Stimulated activated CD4-positive, alpha-beta T cell treated with anti-CD3 and anti-CD28 coated beads, Interleukin-1b, Interleukin-23, amount 100 ng/mL, for 4 hours (primary cell): ENCODE measurements at regions not wholly inside any gene's neighbourhood (a gene's known extent, or its start where the extent isn't known, plus 50 kb on each side); places are given as distances from the start of the nearest gene placed in this dataset.
"Not testable (repeated sequence)": the region's sequence is repeated elsewhere in the genome, so short reads cannot be mapped to it uniquely, and the experiment has no call there.

Experiments
- DNase-seq, 2 donors: peaks; one replicate each; pipeline ENCODE4 v3.0.0-alpha.2; 2020; ENCODE audit warnings: low read depth in 2 of 2

- no peak for DNase-seq
Measured at GRCh38 chr13:110811008-110811720, 97.7 kb downstream of the ING1 start.

GRCh38 chr13:110811771-110812120, 98.2 kb downstream of the ING1 start:
- DNase-seq: no peak

GRCh38 chr13:110812121-110812868, 98.8 kb downstream of the ING1 start:
- DNase-seq: no peak

- no peak for DNase-seq
Measured at GRCh38 chr13:110812869-110813645, 99.6 kb downstream of the ING1 start.

- DNase-seq: no peak
Measured at GRCh38 chr13:110813646-110814624, 100.4 kb downstream of the ING1 start.

- DNase-seq: no peak
Measured at GRCh38 chr13:110815471-110816204, 99.2 kb downstream of the ANKRD10 start.

GRCh38 chr13:110816500-110816899, 98.4 kb downstream of the ANKRD10 start:
- DNase-seq: no peak

GRCh38 chr13:110817143-110817542, 97.7 kb downstream of the ANKRD10 start:
- no peak for DNase-seq

GRCh38 chr13:110818747-110819146, 96.1 kb downstream of the ANKRD10 start:
- DNase-seq: no peak

- DNase-seq: peak; percentile 72 to 73
Measured at GRCh38 chr13:110819203-110820014, 95.5 kb downstream of the ANKRD10 start.

GRCh38 chr13:110820322-110820721, 94.5 kb downstream of the ANKRD10 start:
- DNase-seq: no peak

GRCh38 chr13:110821837-110822668, 92.8 kb downstream of the ANKRD10 start:
- not testable (repeated sequence) for DNase-seq

GRCh38 chr13:110822669-110822945, 92.3 kb downstream of the ANKRD10 start:
- DNase-seq: no peak

- DNase-seq: no peak
Measured at GRCh38 chr13:110824702-110825300, 90.1 kb downstream of the ANKRD10 start.

- DNase-seq: no peak
Measured at GRCh38 chr13:110825516-110825915, 89.4 kb downstream of the ANKRD10 start.

GRCh38 chr13:110826101-110826500, 88.8 kb downstream of the ANKRD10 start:
- DNase-seq: no peak

GRCh38 chr13:110826861-110827672, 87.8 kb downstream of the ANKRD10 start:
- DNase-seq: no peak
